ENCODE measurements at regions not wholly inside any gene's neighbourhood (a gene's known extent, or its start where the extent isn't known, plus 50 kb on each side); places are given as distances from the start of the nearest gene placed in this dataset.

- DNase-seq (ENCODE audit: low read depth, low spot score) (no peak), ATAC-seq (no peak)
- no peak for TF ChIP-seq ELF1 (IDR thresholded peaks at IDR 0.05; ENCODE audit: borderline replicate concordance, low read depth)
- no peak for TF ChIP-seq ZBTB33 (IDR thresholded peaks at IDR 0.05; ENCODE audit: extremely low read depth, insufficient replicate concordance, low read length)
- TF ChIP-seq ZFX (IDR thresholded peaks at IDR 0.05), result no peak
- no peak for TF ChIP-seq POLR2AphosphoS5 (IDR thresholded peaks at IDR 0.05; ENCODE audit: low read depth, low read length)
- no peak for TF ChIP-seq ATF3 (IDR thresholded peaks at IDR 0.05)
- TF ChIP-seq MAX (IDR thresholded peaks at IDR 0.05), result no peak
- no peak for TF ChIP-seq CBX3 (IDR thresholded peaks at IDR 0.05; ENCODE audit: low read depth)
- TF ChIP-seq CTCF (IDR thresholded peaks at IDR 0.05 in 2 of 3, conservative IDR thresholded peaks at IDR 0.05 in 1 of 3; ENCODE audit: borderline replicate concordance in 1 of 3, insufficient read depth in 1 of 3, low read depth in 2 of 3, low read length in 2 of 3), result no peak
- TF ChIP-seq REST (IDR thresholded peaks at IDR 0.05; ENCODE audit: low read depth), result no peak
- Histone ChIP-seq H3K4me1 (ENCODE audit: control insufficient read depth in 1 of 2, insufficient read depth in 2 of 2, low read length in 2 of 2) (no peaks in the 10 kb centered on the region), H3K79me2 (ENCODE audit: insufficient read depth, low read length) (no peaks in the 10 kb centered on the region), H3K36me3 (ENCODE audit: control insufficient read depth in 1 of 2, insufficient read depth in 2 of 2, low read length in 2 of 2) (no peaks in the 10 kb centered on the region), H4K20me1 (ENCODE audit: insufficient read depth) (no peaks in the 10 kb centered on the region), H3K27me3 (ENCODE audit: insufficient read depth, low read length) (no peaks in the 10 kb centered on the region), H3K4me3 (replicated peaks in 1 of 2; ENCODE audit: low read depth in 1 of 2, low read length in 2 of 2) (no peak overlapping the region), H3K27ac (ENCODE audit: low read depth, low read length) (no peak overlapping the region), H3K9ac (ENCODE audit: low read length) (no peak overlapping the region), H2AFZ (ENCODE audit: low read depth, low read length, poor library complexity, severe bottlenecking) (no peak overlapping the region), H3K9me3 (ENCODE audit: control insufficient read depth in 1 of 2, insufficient read depth in 1 of 2, low read depth in 1 of 2, low read length in 2 of 2) (no peaks in the 10 kb centered on the region), H3K9me2 (ENCODE audit: insufficient read depth) (no peaks in the 10 kb centered on the region), H3K4me2 (ENCODE audit: low read length) (no peak overlapping the region)
- ChIA-PET CTCF (no interaction called here), RAD21 (ENCODE audit: low non-redundant PET in 1 of 2, low total read pairs in 2 of 2, uncharacterized antibody in 2 of 2, unreplicated experiment in 2 of 2) (no interaction called here), POLR2A (no interaction called here)
- no TSS peak for BruUV-seq (replicated peaks)
- intact Hi-C loops (cut with micrococcal nuclease), result no loop called here
These were observed 184.9 kb downstream of the PCDH18 start for GRCh38 chr4:137347371-137347770.

All from HCT116 (cell line).